HL-60 (cell line): ENCODE measurements at regions not wholly inside any gene's neighbourhood (a gene's known extent, or its start where the extent isn't known, plus 50 kb on each side); places are given as distances from the start of the nearest gene placed in this dataset.

Experiments used
- DNase-seq, 2 experiments: peaks; one replicate each; pipeline ENCODE4 v3.0.0-alpha.2; 2010 to 2020; ENCODE audit warnings: low read depth in 1 of 2, low spot score in 1 of 2
- H3K27ac ChIP-seq: fragments of 250-450 bp; sonication (Bioruptor Pico); replicated peaks from 2 replicates; pipeline ENCODE4 v1.5.1; 2020; ENCODE audit warnings: mild to moderate bottlenecking, moderate library complexity
- H3K27me3 ChIP-seq: fragments of 250-450 bp; sonication (Bioruptor Pico); 2 replicates; pipeline ENCODE4 v1.5.1; 2021; ENCODE audit warnings: mild to moderate bottlenecking, moderate library complexity; ENCODE audit not compliant: insufficient read depth, poor library complexity, severe bottlenecking
- H3K4me3 ChIP-seq: replicated peaks from 2 replicates; pipeline ENCODE4 v1.5.1; 2011; ENCODE audit warnings: mild to moderate bottlenecking, control low read depth, low read length; ENCODE audit not compliant: insufficient read depth
- GABPA ChIP-seq: IDR thresholded peaks from 2 replicates; pipeline ENCODE4 v1.6.1; 2012; ENCODE audit warnings: low read depth
- POLR2AphosphoS5 ChIP-seq: IDR thresholded peaks from 2 replicates; pipeline ENCODE4 v1.6.1; 2012; ENCODE audit warnings: low read depth
- SPI1 ChIP-seq: IDR thresholded peaks from 2 replicates; pipeline ENCODE4 v1.6.1; 2012; ENCODE audit warnings: low read depth, mild to moderate bottlenecking, borderline replicate concordance
- TF ChIP-seq, protein P1 (sequence below): IDR thresholded peaks from one replicate; pipeline ENCODE4 v1.5.1; 2011; ENCODE audit warnings: low read length, control low read depth, inconsistent platforms; ENCODE audit not compliant: insufficient read depth
- TF ChIP-seq, protein P2 (sequence below): IDR thresholded peaks from 2 replicates; pipeline ENCODE4 v1.6.1; 2012; ENCODE audit warnings: low read depth; ENCODE audit not compliant: insufficient replicate concordance

DNA sequence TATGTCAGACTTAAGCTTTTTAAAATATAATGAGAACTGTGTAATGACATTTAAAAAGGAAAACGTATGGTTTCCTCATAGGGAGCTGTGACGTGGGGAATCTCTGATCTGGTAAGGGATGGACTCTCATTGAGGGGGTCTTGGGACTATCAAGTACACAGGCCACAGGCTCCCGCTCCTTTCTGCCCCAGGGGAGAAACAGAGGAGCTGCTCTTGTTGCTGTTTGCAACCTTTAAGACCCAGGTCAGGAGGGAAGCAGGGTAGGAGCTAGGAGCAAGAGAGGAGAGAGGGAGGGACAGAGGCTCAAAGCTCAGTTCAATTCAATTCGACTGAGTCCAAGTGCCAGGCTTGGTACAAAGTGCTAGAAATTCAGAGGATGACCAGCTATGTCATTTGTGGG is 185.1 kb upstream of the CSF3R start:
- TF ChIP-seq, protein P1, sequence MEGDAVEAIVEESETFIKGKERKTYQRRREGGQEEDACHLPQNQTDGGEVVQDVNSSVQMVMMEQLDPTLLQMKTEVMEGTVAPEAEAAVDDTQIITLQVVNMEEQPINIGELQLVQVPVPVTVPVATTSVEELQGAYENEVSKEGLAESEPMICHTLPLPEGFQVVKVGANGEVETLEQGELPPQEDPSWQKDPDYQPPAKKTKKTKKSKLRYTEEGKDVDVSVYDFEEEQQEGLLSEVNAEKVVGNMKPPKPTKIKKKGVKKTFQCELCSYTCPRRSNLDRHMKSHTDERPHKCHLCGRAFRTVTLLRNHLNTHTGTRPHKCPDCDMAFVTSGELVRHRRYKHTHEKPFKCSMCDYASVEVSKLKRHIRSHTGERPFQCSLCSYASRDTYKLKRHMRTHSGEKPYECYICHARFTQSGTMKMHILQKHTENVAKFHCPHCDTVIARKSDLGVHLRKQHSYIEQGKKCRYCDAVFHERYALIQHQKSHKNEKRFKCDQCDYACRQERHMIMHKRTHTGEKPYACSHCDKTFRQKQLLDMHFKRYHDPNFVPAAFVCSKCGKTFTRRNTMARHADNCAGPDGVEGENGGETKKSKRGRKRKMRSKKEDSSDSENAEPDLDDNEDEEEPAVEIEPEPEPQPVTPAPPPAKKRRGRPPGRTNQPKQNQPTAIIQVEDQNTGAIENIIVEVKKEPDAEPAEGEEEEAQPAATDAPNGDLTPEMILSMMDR = no peak
- TF ChIP-seq SPI1 = no peak
- TF ChIP-seq, protein P2, sequence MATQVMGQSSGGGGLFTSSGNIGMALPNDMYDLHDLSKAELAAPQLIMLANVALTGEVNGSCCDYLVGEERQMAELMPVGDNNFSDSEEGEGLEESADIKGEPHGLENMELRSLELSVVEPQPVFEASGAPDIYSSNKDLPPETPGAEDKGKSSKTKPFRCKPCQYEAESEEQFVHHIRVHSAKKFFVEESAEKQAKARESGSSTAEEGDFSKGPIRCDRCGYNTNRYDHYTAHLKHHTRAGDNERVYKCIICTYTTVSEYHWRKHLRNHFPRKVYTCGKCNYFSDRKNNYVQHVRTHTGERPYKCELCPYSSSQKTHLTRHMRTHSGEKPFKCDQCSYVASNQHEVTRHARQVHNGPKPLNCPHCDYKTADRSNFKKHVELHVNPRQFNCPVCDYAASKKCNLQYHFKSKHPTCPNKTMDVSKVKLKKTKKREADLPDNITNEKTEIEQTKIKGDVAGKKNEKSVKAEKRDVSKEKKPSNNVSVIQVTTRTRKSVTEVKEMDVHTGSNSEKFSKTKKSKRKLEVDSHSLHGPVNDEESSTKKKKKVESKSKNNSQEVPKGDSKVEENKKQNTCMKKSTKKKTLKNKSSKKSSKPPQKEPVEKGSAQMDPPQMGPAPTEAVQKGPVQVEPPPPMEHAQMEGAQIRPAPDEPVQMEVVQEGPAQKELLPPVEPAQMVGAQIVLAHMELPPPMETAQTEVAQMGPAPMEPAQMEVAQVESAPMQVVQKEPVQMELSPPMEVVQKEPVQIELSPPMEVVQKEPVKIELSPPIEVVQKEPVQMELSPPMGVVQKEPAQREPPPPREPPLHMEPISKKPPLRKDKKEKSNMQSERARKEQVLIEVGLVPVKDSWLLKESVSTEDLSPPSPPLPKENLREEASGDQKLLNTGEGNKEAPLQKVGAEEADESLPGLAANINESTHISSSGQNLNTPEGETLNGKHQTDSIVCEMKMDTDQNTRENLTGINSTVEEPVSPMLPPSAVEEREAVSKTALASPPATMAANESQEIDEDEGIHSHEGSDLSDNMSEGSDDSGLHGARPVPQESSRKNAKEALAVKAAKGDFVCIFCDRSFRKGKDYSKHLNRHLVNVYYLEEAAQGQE = no peak
- TF ChIP-seq GABPA = no peak
- no peak for TF ChIP-seq POLR2AphosphoS5
- Histone ChIP-seq H3K4me3 (no peak overlapping the region), H3K27ac (no peak overlapping the region), H3K27me3 (peaks cover 5% of the 10 kb centered on the region)
- no peak for DNase-seq

DNA sequence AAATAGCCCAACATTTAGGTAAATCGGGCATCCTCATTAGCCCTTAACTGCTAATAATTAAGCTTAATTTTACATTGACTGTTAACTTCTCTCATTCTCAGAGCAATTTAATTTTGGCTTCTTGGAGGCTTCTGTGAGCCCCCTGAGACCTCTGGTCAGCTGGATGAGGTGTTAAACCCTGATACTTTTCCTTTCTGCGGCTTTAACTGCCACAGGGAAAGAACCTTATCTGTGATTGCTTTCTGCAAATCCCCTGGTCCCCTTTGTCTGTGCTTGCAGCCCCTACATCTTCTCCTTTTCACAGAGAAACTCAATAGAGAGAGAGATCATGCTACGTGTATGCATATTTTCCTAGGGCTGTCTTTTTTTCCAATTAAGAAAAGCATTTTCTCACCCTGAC is 184.5 kb upstream of the CSF3R start:
- peaks cover 5% of the 10 kb centered on the region for H3K27me3 ChIP-seq
- no peak overlapping the region for H3K4me3 ChIP-seq
- no peak overlapping the region for H3K27ac ChIP-seq
- DNase-seq = no peak
- TF ChIP-seq POLR2AphosphoS5 (no peak), GABPA (no peak)
- TF ChIP-seq, protein P1 = no peak
- TF ChIP-seq, protein P2 = no peak

DNA sequence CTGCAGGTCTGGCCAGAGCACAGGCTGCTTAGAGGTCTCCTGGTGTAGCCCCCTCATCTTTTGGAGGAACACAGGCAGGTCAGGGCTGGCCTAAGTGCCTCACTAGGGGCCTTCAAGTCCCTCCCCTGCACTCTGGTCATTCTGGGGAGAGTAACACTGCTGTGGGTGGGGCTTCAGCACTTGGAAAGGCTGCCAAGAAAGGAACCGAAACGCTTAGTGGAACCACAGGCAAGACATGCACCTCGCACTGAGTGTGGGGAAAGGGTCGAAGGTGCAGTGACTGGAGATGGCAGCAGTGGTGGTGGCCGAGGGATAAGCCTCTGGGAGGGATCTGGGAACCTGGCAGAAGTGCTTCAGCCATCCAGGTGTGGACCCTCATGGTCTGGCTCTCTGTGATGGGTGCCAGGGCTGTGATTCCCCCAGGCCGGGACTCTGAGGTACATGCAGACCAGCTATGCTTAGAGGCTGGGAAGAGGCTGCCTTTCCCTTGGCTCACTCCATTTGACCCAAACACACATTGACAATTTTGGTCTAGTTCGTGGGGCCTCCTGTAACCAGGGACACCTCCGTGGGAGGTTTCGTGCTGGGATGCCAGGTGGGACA is 182.9 kb upstream of the CSF3R start:
- H3K27ac ChIP-seq = no peak overlapping the region
- DNase-seq = no peak

More for the DNA sequence above, 182.9 kb upstream of the CSF3R start:
- no peak for TF ChIP-seq GABPA
- no peak for TF ChIP-seq SPI1
- TF ChIP-seq, protein P1 = no peak
- TF ChIP-seq POLR2AphosphoS5 = no peak
- TF ChIP-seq, protein P2 = no peak
- H3K4me3 ChIP-seq = no peak overlapping the region
- peaks cover 5% of the 10 kb centered on the region for H3K27me3 ChIP-seq
